GM21367 (cell line): ENCODE measurements at regions not wholly inside any gene's neighbourhood (a gene's known extent, or its start where the extent isn't known, plus 50 kb on each side); places are given as distances from the start of the nearest gene placed in this dataset.

Experiments
- ATAC-seq: cut with Tn5 transposase; IDR thresholded peaks from one replicate; pipeline ENCODE4 v1.9.1; 2021; ENCODE audit not compliant: unreplicated experiment

- ATAC-seq = no peak
Observed at GRCh38 chr4:123737156-123737555, 340.6 kb downstream of the SPRY1 start.

DNA sequence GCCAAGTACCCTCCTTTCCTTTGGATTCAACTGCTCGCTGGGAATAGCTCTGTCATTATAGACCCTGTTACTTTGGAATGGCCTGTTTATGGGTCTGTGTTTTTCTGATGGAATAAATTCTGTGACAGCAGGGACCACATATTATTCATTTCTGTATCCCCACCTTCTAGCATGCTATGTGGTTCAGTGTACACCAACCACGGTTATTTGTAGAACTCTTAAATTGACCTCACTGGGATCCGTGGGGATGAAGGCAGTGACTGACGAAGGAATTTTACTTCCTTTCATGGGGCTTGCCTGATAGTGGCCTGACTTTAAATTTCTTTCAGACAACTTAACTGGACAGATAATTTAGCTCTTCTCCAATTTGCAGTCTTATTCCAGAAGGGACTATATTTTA lies 343.2 kb downstream of the SPRY1 start:
- ATAC-seq = no peak

GRCh38 chr4:123740236-123740635 lies 343.6 kb downstream of the SPRY1 start:
- no peak for ATAC-seq

DNA sequence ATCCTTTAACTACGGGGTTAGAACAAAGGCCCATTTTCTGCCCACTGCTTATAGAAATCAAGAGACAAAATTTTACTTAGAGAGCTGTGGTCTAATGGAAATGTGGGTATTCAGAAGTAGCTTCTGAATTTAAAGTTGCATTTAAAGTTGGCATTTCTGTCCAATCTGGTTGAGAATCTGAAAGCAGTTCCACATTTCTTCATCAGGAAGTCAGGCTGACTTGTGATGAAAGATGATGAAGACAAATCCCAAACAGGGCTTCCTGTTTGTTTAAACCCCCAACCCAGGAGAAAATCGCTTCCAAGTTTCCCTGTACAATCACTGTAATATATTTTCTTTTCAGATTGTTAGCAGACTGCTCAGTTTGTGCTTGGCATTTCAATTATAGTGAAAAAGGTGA lies 345.3 kb downstream of the SPRY1 start:
- ATAC-seq = no peak

DNA sequence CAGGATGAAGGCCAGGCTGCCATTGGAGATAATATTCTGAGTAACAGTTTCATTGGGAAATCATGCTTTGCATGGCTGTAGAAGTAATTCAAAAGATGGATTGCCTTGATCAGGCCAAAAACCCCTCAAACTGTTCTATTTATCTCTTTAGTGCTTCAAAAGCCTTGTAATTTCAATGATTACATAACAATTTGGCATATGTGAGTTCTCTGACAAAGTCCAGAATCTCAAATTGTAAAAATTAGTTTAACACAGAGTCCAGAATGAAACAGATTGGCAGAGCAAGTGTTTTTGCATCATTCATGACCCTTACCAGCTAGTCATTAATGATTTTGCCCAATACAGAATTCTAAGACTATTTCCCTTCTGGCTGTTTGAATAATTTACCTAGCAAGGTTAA lies 347.3 kb downstream of the SPRY1 start:
- ATAC-seq = no peak

GRCh38 chr4:123744664-123745290 lies 348.2 kb downstream of the SPRY1 start:
- no peak for ATAC-seq

- no peak for ATAC-seq
Observed at GRCh38 chr4:123747016-123747415, 350.4 kb downstream of the SPRY1 start.

GRCh38 chr4:123748806-123749205 lies 352.2 kb downstream of the SPRY1 start:
- ATAC-seq = no peak

DNA sequence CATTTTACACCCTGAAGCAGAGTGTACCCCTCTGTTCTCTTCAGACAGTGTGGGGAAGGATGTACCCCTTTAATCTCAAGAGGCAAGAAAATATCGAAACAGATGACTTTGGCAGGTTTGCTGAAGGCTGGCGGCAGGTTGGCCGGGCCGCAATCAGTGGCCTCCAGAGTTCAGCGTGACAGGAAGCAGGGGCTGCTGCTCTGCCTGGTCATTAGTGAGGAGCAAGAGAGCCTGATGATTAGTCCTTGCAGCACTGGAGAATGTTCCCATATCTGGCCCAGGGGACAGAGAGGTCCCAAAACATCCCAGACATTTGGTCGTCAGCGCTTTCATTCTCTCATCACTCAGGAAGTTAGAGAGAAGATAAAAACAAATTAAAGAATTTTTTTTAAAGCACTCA lies 352.8 kb downstream of the SPRY1 start:
- ATAC-seq = no peak

- ATAC-seq = no peak
Observed at GRCh38 chr4:123750044-123750443, 353.4 kb downstream of the SPRY1 start.

DNA sequence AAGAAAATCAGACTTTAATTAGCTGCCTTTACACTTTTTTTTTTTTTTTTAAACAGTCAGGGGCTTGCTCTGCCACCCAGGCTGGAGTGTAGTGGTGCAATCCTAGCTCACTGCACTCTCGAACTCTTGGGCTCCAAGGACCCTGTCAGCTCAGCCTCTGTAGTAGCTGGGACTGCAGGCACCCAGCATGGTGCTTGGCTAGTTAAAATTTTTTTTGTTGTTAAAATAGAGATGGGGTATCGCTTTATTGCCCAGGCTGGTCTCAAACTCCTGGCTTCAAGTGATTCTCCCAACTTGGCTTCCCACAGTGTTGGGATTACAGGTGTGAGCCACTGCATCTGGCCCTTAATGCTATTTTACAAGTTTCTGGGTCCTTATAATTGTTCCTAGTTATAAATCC lies 359.1 kb downstream of the SPRY1 start:
- ATAC-seq = no peak

DNA sequence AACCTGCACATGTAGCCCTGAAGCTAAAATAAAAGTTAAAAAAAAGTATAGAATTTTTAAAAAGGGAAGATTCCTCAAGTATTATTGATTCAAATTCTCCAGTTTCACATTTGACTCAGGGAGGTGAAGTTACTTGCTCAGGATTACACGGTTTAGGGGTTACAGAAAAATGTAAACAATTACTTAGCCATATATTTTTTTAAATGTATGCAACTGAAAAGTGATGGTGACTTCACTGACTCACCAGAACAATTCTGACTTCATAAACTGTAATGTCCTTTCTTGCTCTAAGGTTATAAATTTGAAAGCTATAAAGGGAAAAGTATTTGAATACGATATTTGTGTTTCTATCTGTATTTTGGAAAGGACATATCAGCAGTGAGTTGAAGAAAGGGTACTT lies 371.2 kb downstream of the SPRY1 start:
- ATAC-seq = no peak

DNA sequence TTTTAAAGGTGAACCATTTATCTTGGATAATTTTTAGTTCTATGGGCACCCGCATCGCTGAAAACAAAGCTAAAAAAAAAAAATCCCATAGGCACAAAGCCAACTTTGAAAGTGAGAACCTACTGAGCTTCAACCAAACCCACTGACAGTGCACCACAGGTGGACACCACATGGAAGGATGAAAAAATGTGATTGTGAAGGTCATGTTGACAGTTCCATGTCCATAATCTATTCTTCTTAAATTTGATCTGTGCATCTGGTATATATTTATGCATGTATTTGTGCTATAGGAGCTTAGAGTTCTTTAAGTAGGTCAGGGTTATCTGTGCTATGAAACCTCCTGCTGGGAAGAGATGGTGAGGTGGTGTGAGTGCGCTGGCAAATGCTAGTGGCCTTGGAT lies 374.3 kb downstream of the SPRY1 start:
- no peak for ATAC-seq

GRCh38 chr4:123776267-123776666 lies 379.7 kb downstream of the SPRY1 start:
- peak; percentile 99 for ATAC-seq

GRCh38 chr4:123777373-123777772 lies 380.8 kb downstream of the SPRY1 start:
- ATAC-seq = no peak

GRCh38 chr4:123783151-123783790 lies 386.7 kb downstream of the SPRY1 start:
- ATAC-seq = no peak

DNA sequence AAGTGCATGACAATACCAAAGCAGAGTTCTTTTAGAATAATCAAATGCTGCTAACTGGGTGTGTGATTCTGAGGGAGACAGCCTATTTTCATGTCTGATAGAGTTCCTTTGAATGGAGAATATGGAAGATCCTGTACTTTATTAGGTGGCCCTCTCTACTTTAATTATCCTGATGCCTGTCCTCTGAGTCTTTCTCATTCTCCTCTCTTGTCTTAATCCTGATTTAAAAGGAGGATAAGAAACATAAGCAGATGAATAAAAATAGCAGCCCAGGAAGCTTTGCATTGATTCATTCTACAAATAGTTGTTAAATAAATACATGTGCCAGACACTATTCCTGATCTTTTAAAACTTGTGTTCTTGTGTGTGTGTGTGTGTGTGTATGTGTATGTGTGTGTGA lies 387.3 kb downstream of the SPRY1 start:
- no peak for ATAC-seq

GRCh38 chr4:123784626-123785025 lies 388.0 kb downstream of the SPRY1 start:
- no peak for ATAC-seq

- no peak for ATAC-seq
Observed at GRCh38 chr4:123785538-123785937, 388.9 kb downstream of the SPRY1 start.

DNA sequence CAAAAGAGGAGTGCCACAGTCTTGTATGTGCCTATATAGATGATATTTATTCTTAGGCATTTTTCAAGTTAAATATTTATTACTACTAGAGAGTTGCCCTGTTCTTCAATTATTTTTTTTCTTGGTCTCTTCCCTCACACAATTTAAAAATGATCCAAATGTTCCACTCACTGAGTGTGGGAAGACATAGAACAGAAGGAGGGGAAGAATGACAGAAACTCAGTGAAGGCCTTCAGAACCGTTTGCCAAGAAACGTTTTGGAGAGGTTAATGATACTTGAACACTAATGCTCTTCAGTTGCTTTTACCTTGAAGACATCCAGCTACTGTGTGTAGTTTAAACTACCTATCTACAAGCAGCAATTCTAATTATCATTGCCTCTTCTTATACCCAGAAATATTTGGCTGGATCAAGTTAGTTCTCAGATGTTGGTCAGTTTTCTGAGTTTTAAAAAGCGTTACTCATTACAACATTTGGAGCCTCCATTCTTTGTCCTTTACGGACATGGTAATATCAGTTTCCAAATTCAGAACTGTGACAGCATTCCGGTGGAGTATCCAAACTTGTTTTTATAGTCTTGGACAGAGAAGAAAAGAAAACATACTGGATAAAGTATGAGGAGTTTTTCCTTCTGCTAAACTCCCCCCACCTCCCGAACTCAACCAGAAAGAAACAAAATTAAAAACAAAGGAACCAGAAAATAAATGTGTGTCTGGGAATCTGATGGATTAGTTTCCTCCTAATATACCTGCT lies 389.7 kb downstream of the SPRY1 start:
- no peak for ATAC-seq

DNA sequence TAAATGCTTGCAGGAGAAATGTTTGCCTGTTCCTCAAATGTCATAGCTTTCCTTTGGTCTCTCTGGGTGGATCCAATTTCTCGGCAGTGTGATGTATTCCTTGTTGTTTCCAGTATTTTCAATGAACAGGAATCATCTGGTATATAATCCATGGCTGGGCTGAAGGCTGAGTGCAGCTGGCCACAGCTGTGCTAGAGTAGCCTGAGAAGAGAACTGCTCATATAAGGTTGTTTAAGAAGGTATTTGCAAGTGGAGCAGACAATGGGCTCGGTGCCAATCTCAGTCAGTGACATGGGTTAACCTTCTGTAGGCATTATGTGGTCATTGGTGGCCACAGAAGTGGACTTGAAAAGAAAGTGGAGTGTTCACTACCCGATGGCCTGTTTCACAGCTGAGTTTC lies 390.3 kb downstream of the SPRY1 start:
- ATAC-seq = no peak

DNA sequence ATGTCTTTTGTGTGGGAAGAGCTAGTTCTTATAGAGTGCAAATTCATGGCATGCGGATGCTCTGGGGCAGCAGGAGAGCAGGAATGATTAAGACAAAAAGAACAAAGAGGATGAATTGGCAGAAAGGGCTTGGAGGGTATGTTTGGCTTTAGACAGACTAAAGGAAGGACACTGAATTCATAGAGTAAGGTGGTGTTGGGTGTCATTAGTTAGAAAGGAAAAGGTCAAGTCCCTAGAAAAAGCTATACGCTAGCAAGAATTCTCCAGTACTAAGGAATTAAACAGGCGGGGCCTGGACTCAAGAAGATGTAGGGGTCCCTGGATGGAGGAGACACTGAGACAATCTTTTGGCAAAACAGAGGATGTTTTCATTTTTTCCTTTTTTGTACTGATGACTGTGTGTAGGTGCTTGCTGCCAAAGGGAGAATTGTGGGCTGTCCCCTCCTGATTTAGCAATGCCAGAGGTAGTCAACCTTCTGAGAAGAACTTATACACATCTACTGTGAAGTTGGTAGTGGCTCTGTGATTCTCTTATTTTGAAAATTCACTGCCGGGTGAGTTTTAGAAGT lies 391.0 kb downstream of the SPRY1 start:
- no peak for ATAC-seq
